Heart left ventricle (tissue), 16 donors: ENCODE measurements at regions not wholly inside any gene's neighbourhood (a gene's known extent, or its start where the extent isn't known, plus 50 kb on each side); places are given as distances from the start of the nearest gene placed in this dataset.

Source experiments
- ATAC-seq, 4 donors: fragments of 200-7000 bp; cut with Tn5 transposase; one replicate each; pipeline ENCODE4 v1.9.1; 2020 to 2022; ENCODE audit warnings: moderate library complexity in 4 of 4, mild to moderate bottlenecking in 3 of 4, moderate number of reproducible peaks in 1 of 4
- DNase-seq, 5 donors: peaks; one replicate each; pipeline ENCODE4 v3.0.0-alpha.2; 2020
- H3K27ac ChIP-seq, 12 donors: fragments of 200-600 bp; sonication (generic) in 4 of 12; one replicate each; pipeline versions ENCODE4 v1.5.0 to v1.8.0; 2016 to 2022; ENCODE audit warnings: mild to moderate bottlenecking in 2 of 12
- H3K27me3 ChIP-seq, 9 donors: fragments of 200-600 bp; sonication (generic) in 2 of 9; one replicate each; pipeline versions ENCODE4 v1.5.1 to v1.8.0; 2016 to 2022; ENCODE audit warnings: mild to moderate bottlenecking in 3 of 9
- H3K36me3 ChIP-seq, 9 donors: fragments of 200-600 bp; sonication (generic) in 2 of 9; one replicate each; pipeline versions ENCODE4 v1.5.0 to v1.8.0; 2018 to 2022; ENCODE audit warnings: mild to moderate bottlenecking in 2 of 9
- H3K4me1 ChIP-seq, 12 donors: fragments of 200-600 bp; sonication (generic) in 4 of 12; one replicate each; pipeline versions ENCODE4 v1.5.0 to v1.8.0; 2016 to 2022; ENCODE audit warnings: mild to moderate bottlenecking in 3 of 12
- H3K4me3 ChIP-seq, 12 donors: fragments of 200-600 bp; sonication (generic) in 4 of 12; one replicate each; pipeline versions ENCODE4 v1.5.0 to v1.8.0; 2017 to 2022; ENCODE audit warnings: mild to moderate bottlenecking in 9 of 12, moderate library complexity in 4 of 12
- H3K9me3 ChIP-seq, 12 donors: fragments of 200-600 bp; sonication (generic) in 4 of 12; one replicate each; pipeline versions ENCODE4 v1.5.0 to v1.8.0; 2016 to 2022; ENCODE audit warnings: mild to moderate bottlenecking in 1 of 12
- CTCF ChIP-seq, 12 donors: fragments of 200-600 bp; sonication (generic) in 4 of 12; IDR thresholded peaks; one replicate each; pipeline versions ENCODE4 v1.5.0 to v1.8.0; 2018 to 2022; ENCODE audit warnings: antibody characterized with exemption in 12 of 12, mild to moderate bottlenecking in 5 of 12
- POLR2A ChIP-seq, 2 donors: fragments of 450-650 bp; IDR thresholded peaks; one replicate each; pipeline ENCODE4 v1.6.1; 2017; ENCODE audit warnings: antibody characterized with exemption in 2 of 2, mild to moderate bottlenecking in 2 of 2, moderate library complexity in 2 of 2
- WGBS, 4 donors: extraction: QIAGEN DNeasy Blood & Tissue Kit in 2 of 4; methylation state at CpG; one replicate each; pipeline versions ENCODE4 v1.1.5 to v1.1.7; 2013 to 2018; 5-methylcytosine and 5-hydroxymethylcytosine counted together
- intact Hi-C, 10 donors: fragments of 100-400 bp; cut with DNase I; formaldehyde crosslinking; loops; one replicate each; pipeline versions ENCODE4 v1.11.1 to v1.14.2; 2022
- donor health status: ischemic (EF 13 %, LVEDD 7.1; RV severe dilation, severe dysfunction).
- donor health status: healthy with polysubstance abuse.
- donor health status: DM: no; HTN: yes; CAD: no.
- donor health status: DM: no; HTN: no; CAD: no.
- donor health status: ischemic (EF 25% LVEDD 6.9; RV normal size, moderate dysfunction).
- donor health status: ischemic (EF 25% LVEDD 5.7; RV mildly dilated, moderate dysfunction).
- donor health status: healthy.
- donor health status: DM: yes; HTN: yes; CAD: no.
- donor health status: ischemic (EF 35%, LVEDD 5.7; RV mildly dilated, moderate dysfunction).
- donor health status: nonischemic (EF 11% LVEDD 7.7; RV severe dilation, severe dysfunction).
- donor health status: DM: yes; HTN: yes; CAD: no.
- donor health status: PGD.
- donor health status: ischemic (EF 29% LVEDD 5.4; RV normal size, mild dysfunction).
- donor health status: nonischemic (EF 23%, LVEDD 6.1; RV moderate dilation, normal function).

DNA sequence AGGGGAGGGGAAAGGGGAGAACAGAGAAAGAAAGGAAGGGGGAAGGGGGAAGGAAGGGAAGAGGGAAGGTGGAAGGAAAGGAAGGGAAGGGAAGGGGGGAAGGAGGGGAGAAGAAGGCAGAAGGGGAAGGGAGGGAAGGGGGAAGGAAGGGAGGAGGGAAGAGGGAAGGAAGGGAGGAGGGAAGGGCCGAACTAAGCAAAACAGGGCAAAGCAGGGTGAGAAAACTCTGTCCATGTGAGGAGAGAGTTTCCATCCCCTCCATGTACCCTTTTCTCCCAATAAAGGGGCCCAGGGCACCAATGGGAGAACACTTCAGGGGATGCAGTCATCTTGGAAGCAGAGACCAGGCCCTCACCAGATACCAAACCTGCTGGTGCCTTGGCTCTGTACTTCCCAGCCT lies 256.8 kb upstream of the CDH5 start:
- TF ChIP-seq POLR2A (IDR thresholded peaks at IDR 0.05) (no peak), CTCF (IDR thresholded peaks at IDR 0.05) (no peak)
- no peak for ATAC-seq
- H3K27me3 ChIP-seq: no peaks in the 10 kb centered on the region
- no peaks in the 10 kb centered on the region for H3K36me3 ChIP-seq
- H3K4me3 ChIP-seq: no peak overlapping the region
- no peaks in the 10 kb centered on the region for H3K9me3 ChIP-seq
- DNase-seq: no peak
- no peak overlapping the region for H3K27ac ChIP-seq
- H3K4me1 ChIP-seq: no peaks in the 10 kb centered on the region
- intact Hi-C loops: no loop called here
- 48 to 81% (median 66%) methylated on average over 1 of the region's 1 CpG for WGBS, 4 donors

DNA sequence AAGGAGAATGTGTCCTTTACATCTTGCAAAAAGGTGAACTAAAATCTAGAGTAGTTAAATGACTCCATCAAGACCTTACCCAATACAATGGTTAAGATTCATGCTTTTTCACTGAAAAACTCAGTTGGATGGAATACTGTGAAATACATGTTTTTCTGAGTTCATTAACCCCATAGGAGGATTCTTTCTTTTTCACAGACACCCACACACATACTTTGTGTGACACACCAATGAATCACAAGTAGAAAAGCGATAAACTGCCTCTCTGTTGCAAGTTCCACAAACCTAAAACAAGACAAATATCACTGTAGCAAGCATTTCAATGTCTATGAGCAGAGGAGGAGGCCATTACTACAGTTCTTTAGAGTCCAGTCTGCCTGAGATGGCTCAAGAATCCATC lies 258.8 kb upstream of the CDH5 start:
- intact Hi-C loops: no loop called here
- Histone ChIP-seq H3K36me3 (no peaks in the 10 kb centered on the region), H3K27ac (no peak overlapping the region), H3K27me3 (no peaks in the 10 kb centered on the region), H3K4me3 (no peak overlapping the region), H3K4me1 (peaks cover 0 to 4% (median 0%) of the 10 kb centered on the region in 12 donors), H3K9me3 (no peaks in the 10 kb centered on the region)
- DNase-seq (no peak), ATAC-seq (peak in 3 of 4 donors; percentile 32 to 87 (median 33))
- no peak for TF ChIP-seq CTCF (IDR thresholded peaks at IDR 0.05)
- no peak for TF ChIP-seq POLR2A (IDR thresholded peaks at IDR 0.05)
- 86 to 93% (median 90%) methylated on average over 1 of the region's 1 CpG for WGBS, 4 donors

DNA sequence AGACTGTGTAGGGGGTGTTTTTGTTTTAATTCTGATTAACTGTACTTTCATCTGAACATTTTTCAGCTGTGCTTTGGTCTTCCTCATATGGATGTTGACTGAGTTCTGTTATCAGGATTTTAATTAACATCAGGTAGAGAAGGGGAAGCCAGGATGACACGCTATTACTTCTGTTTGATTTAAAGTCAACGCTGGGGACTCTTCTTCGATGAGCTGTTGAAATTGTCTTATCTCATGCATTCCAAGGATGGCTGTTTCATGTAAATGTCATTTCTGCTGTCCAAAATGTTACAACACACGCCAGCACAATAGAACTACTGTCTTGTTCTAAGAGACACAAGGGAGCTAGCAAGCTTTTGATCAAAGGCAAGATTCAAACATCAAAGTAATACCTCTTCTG lies 263.3 kb upstream of the CDH5 start:
- ATAC-seq: peak in 2 of 4 donors; percentile 45 to 54
- no peak for TF ChIP-seq POLR2A (IDR thresholded peaks at IDR 0.05)
- TF ChIP-seq CTCF (IDR thresholded peaks at IDR 0.05): no peak
- Histone ChIP-seq H3K9me3 (no peaks in the 10 kb centered on the region), H3K27ac (no peak overlapping the region), H3K36me3 (no peaks in the 10 kb centered on the region), H3K27me3 (peaks cover 0 to 3% (median 0%) of the 10 kb centered on the region in 9 donors), H3K4me1 (peaks cover 0 to 4% (median 0%) of the 10 kb centered on the region in 12 donors), H3K4me3 (no peak overlapping the region)
- intact Hi-C loops: no loop called here
- no peak for DNase-seq
- 11 to 27% (median 26%) methylated on average over 4 of the region's 4 CpGs for WGBS, 4 donors

DNA sequence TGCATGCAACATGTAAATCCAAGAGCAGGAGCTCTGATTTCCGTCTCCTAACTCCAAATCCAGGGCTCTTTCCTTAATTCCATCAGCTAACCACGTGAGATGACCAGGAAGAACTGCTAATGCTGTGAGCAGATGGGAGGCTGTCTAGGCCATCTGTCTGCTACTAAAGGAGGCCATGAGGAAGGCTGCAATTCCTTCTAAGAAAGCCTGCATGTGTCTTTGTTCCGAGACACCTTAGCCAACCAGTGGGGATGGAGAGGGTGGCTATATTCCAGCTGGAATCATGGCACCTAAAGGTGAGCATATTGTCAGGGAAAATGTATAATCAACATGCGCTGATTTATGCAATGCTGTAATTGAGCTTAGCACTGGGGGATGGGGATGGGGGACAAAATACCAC lies 267.2 kb upstream of the CDH5 start:
- Histone ChIP-seq H3K4me1 (peaks cover 0 to 4% (median 0%) of the 10 kb centered on the region in 12 donors), H3K36me3 (no peaks in the 10 kb centered on the region), H3K4me3 (no peak overlapping the region), H3K9me3 (no peaks in the 10 kb centered on the region), H3K27ac (no peak overlapping the region), H3K27me3 (peaks cover 0 to 11% (median 0%) of the 10 kb centered on the region in 9 donors)
- no peak for DNase-seq
- TF ChIP-seq CTCF (IDR thresholded peaks at IDR 0.05) (no peak), POLR2A (IDR thresholded peaks at IDR 0.05) (no peak)
- intact Hi-C loops: loop anchor here in 1 of 10 donors (10.0 kb wide), 1 partner anchor 65 kb away; no protein-coding TSS in a partner anchor
- ATAC-seq: no peak
- WGBS, 4 donors: 85 to 92% (median 89%) methylated on average over 4 of the region's 4 CpGs
